ENCODE measurements at regions not wholly inside any gene's neighbourhood (a gene's known extent, or its start where the extent isn't known, plus 50 kb on each side); places are given as distances from the start of the nearest gene placed in this dataset.
"Not testable (repeated sequence)": the region's sequence is repeated elsewhere in the genome, so short reads cannot be mapped to it uniquely, and the experiment has no call there.

DNA sequence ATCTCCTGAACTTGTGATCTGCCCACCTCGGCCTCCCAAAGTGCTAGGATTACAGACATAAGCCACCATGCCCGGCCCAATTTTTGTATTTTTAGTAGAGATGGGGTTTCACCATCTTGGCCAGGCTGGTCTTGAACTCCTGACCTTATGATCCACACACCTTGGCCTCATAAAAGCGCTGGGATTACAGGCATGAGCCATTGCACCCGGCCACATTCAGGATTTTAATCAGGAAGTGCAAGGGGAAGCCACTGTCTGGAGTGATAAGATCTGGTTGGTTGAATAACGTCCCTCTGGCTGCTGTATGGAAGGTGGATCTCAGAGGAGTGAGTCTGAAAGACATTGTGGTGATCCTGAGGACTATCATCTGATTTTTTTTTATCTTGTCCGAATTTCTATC lies 196.3 kb upstream of the ARL4C start:
- not testable (repeated sequence) for DNase-seq (ENCODE audit: low spot score)

DNA sequence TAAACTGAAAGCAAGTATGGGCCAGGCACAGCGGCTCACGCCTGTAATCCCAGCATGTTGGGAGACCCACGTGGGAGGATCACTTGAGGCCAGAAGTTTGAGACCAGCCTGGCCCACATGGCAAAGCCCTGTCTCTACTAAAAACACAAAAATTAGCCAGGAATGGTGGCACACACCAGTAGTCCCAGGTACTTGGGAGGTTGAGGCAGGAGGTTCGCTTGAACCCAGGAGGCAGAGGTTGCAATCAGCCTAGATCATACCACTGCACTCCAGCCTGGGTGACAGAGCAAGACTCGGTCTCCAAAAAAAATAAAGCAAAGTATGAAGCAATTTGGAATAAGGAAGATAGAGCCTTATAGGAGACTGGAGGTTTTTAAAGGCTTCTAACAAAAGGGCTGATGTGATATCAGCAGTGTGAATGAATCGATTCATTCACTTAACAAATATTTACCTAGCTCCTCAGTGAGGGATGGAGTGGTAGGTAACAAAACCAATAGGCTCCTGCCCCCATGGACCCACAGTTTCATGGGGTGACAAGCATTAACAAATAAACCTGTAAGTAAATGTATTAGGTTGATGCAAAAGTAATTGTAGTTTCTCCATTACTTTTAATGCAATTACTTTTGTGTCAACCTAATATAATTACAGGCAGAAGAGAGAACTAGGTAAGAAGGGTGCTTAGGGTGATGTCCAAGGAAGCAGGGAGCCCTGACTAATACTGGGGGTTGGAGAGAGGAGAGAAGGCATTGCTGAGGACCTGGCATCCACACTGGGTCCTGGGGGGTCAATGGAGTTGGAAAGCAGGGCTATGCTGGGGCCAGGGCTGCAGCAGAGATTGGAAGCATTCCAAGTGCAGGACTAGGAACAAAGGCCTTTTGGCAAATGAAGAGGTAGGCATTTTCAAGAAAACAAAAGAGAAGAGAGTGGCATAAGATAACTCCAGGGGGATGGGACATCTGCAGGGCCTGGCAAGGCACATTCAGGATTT lies 195.4 kb upstream of the ARL4C start:
- no peak for DNase-seq (ENCODE audit: low spot score)

DNA sequence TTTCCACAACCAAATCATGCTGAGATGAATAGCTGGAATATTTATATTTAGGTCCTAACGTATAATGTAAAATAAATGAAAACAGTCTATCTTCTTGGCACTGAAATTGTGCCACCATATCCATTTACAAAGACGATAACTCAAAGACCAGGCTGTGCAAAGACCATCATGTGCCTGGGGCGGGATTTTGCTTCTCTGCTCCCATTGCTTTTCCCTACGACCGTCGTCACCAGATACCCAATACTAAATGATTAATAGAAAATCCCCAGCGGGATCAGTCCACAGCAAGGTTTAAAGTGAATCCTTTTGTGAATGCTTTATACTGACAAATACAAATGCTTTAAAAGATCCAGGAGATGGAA lies 194.3 kb upstream of the ARL4C start:
- no peak for DNase-seq (ENCODE audit: low spot score)

DNA sequence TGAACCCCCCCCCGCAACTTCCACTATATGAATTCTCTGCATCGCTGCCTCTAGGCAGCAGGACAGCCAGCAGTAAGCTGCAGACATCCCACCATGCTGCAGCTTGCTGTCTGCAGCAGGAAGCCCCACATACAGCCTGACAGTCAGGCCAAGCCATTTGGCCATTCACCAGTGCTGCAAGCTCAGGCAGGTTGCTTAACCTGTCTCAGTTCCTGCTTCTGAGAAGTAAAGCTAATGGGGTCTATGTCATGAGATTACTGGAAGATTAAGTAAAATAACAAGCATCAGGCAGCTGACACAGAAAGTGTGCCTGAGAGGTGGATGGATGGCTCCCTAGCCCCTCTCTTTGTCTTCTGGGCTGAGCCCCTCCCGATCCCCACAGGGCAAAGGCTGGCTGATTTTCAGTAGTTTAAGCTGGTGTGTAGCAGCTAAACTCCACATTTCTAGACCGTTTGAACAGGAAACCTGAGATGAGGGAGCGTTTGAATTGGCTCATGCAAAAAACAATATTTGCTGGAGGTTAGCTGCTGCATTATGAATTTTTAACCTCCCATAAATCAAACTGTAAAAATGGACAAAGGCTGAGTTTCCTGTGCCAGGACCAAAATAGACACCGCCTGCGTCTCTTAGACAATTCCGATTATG lies 193.8 kb upstream of the ARL4C start:
- DNase-seq (ENCODE audit: low spot score), result no peak

DNA sequence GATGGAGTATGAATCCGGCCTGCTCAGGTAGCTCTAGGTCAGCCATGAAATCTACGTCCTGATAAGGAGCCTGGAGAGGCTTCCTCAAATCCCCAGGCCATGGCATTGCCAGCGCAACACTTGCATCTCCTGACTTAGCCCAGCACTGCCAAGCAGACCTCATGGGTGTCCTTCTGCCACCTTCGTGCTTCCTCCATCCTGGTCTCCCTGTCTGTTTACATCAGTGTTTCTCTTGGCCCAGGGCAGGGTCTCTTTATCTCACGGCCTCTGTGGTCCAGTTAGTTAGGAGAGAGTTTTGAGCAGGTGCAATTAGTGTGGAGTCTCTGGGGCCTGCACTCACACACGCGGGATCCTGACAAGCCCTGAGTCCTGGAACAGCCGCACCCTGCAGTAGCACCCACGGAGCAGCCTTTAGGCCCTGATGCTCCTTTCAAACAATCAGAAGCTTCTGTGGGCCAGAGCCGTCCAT lies 193.1 kb upstream of the ARL4C start:
- no peak for DNase-seq (ENCODE audit: low spot score)

DNA sequence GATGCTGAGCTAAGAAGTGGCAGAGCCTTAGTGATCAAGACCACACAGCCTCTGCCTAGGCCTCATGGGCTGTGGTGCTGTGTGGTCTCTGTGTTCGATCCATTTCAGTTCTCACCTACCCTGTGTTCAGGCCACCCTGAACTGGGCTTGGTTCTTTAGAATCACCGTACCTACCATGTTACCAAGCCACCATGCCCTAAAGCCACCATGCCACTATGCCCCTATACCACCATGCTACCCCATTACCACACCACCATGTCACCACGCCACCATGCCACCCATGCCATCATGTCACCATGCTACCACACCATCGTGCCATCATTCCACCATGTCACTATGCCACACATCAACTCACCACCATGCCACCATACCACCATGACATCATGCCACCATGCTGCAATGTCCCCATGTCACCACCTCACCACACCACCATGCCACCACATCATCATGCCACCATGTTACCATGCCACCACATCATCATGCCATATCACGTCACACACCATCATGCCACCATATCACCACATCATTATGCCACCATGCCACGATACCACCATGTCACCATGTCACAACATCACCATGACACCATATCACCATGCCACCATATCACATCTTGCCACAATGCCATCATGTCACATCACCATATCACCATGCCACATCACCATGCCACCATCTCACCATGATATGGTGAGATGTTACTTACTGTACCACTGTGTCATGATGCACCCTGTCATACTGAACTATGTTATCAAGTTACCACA lies 191.0 kb upstream of the ARL4C start:
- DNase-seq (ENCODE audit: low spot score), result no peak

DNA sequence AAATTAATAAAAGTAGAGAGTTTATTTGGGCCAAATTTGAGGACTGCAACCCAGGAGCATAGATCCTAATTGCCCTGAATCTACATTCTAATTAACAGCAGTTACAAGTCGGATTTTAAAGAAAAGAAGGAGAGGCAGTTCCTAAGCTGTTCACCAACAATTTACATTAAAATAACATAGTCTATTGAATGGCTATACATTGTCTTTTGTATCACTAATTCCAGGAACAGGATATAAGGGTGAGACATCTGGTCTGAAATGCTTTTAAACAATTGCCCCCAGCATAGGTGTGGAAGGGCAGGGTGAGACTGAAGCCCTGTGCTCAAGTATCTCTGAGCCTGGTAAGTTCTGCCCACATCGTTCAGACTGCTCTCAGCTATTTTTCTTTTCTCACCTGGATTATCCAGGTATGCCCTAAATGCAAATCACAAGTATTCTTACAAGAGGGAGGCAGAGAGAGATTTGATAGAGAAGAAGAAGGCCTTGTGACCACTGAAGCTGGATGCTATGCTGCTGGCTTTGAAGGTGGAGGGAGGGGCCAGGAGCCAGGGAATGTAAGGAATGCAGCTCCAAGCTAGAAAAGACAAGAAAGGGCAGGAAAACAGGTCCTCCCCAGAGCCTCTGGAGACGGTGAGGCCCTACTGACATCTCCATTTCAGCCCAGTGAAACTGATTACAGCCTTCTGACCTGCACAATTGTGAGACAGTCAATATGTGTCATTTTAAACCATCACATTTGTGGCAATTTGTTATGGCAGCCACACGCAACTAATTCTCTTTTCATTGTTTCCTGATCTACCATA lies 189.4 kb upstream of the ARL4C start:
- DNase-seq (ENCODE audit: low spot score), result no peak

DNA sequence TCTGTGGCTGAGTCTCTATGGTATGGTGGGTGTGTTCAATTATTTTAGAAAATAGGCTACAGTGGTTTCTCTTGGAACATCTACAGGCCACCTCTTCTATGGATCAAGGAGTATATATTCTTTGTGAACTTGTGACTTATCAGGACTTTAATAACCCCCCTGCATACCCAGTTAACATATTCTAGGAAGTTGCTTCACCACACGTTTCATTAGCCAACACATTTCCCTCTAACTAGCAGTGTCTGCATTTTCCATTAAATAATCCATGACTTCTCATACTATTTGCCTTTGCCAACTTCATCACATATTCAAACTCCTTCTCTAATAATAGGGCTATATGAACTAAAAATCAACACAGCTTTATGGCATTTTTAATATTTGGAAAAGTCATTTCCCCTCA lies 187.6 kb upstream of the ARL4C start:
- no peak for DNase-seq (ENCODE audit: low spot score)

DNA sequence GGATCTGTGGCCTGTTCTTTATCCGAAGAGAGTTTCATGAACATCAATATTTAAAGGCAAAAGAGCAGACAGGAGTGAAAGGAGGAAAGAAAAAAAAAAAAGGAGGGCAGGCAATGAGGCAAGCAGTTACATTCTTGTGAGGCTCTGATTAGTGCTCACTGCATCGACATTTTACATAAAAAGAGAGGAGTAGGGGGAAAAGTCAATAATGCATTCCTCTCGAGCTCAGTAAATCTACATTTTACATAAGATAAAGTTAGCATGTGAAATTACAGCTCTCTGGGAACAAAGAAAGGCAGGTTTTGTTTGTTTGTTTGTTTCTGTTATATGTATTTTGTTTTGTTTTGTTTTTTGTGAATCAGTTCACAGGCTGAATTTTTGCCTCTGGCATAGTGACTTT lies 187.1 kb upstream of the ARL4C start:
- DNase-seq (ENCODE audit: low spot score), result no peak

DNA sequence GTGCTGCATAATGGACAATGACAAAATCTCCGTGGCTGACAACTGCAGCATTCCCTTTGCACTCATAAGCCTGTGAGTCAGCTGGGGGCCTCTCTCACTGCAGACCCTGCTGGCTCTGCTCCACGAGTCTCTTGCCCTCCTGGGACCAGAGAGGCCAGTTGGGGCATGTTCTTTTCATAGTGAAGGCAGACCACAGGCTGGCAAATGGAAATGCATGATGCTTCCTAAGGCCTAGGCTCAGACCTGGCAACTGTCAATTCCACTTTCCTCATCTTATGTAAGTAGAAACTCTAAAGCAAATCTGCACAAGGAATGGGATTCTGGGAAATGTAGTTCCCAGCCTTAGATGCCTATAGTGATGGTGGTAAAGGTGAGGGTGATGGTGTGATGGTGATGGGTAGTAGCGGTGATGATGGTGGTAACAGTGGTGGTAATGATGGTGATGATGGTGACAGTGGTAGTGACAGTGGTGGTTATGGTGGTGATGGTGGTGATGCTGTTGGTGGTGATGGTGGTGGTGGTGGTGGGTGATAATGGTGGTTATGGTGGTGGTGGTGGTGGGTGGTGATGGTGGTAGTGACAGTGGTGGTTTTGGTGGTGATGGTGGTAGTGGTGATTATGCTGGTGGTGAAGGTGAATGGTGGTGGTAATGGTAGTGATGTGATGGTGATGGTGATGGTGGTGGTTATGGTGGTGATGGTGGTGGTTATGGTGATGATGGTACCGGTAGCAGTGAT lies 185.8 kb upstream of the ARL4C start:
- no peak for DNase-seq (ENCODE audit: low spot score)

DNA sequence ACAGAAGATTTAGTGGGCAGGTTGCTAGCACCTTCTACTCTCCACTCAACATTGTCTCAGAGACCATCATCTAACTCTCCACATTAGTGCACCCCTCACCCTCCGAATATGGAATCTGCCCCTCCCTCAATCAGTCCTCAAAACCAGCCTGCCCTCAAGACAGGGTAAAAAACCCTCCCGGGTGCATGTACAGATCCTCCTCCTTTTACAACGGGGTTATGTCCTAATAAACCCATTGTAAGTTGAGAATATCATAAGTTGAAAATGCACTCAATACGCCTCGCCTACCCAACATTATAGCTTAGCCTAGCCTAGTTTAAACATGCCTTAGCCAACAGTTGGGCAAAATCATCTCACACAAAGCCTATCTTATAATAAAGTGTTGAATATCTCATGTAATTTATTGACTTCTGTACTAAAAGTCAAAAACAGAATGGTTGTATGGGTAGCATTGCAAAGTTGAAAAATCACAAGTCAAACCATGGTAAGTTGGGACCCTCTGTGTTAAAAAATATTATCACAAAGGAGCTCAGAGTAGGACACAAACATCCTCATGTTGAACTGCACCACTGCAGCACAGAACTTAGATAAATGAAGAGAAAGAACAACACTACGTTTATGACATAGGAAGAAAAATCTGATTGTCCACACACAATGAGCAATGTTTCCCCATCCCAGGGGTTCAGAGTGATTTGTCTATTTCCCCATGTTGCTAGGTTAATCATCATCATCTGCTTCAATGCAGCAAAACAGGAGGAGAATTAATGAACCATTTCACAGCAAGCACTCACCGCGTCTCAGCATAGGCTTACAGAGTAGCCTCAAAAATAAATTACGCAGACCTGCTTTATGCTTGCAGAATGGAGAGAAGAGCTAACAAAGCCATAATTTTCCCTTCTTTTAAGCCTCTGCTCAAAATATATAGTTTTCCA lies 184.1 kb upstream of the ARL4C start:
- DNase-seq (ENCODE audit: low spot score), result no peak

DNA sequence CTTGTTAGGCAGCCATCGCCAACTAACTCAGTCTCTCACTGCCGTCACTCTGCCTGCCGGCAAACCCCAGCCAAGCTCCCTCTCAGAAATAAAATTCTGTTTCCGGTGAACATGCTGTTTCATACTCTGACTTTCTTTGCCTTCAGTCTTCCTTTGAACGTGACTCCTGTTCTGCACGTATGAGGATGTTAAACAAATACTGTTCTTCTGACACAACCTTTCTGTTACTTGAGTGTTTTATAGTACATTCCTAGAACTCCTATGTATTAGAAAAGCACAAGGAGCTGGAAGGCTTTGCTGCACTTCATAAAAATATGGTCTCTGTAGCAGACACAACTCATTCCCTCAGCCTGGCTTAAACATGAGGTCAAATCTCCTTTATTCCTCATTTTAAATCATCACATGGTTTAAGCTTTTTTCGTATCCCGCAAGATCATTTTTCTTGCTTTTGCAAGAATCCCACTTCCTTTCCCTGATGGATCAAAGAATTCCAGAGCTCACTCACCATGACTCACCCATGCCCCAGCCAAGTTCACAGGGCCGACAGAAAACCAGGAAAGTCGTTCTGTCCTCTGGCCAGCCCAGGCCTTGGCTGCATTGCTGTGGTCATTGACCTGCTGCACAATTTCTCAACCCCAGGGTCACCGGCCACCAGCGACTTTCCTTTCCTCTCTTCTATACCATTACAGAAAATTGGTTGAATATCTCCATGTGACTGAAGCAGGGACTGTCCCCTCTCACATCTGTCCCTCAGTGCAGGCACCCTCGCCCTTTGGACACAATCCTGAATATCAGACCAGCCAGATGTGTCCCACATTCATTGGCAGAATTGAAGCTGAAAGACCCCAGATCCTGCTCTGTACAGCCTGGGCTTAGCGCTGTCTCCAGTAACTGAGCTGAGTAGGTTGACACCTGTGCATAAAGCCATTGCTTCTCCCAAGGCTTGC lies 183.1 kb upstream of the ARL4C start:
- DNase-seq (ENCODE audit: low spot score), result no peak

DNA sequence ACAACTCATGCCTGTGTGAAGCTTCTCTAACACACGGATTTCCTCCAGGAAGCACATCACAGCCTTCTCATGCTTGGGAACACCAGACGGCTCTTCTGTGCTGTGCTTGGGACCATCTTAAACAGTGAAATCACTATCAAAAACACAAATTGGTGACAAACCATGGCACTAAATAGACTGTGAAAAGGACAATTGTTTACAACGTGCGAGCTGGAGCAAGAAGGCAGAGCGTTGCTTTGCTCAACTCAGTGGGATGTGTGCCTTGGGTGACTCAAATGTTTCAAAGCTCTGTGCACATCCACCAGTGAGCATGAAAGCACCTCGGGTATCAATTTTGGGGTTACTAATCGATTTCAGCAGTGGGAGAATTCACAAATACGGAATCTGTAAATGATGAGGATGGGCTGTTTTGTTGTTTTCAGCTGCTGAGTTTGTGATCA lies 182.4 kb upstream of the ARL4C start:
- DNase-seq (ENCODE audit: low spot score), result no peak

DNA sequence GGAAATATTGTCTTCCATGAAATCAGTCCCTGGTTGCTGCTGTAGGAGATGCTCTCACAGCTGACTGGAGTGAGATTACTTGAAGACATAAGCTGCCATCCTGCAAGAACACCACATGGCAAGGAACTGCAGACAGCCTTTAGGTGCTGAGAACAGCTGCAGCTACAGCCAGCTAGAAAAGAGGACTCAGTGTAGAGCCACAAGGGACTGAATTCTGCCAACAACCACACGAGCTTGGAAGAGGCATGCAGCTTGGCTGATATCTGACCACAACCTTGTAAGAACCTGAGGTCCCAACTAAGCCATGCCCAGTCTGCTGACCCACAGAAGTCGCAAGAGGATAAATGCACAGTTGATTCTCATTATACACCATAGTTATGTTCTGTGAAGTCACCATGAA lies 181.8 kb upstream of the ARL4C start:
- DNase-seq (ENCODE audit: low spot score), result no peak

DNA sequence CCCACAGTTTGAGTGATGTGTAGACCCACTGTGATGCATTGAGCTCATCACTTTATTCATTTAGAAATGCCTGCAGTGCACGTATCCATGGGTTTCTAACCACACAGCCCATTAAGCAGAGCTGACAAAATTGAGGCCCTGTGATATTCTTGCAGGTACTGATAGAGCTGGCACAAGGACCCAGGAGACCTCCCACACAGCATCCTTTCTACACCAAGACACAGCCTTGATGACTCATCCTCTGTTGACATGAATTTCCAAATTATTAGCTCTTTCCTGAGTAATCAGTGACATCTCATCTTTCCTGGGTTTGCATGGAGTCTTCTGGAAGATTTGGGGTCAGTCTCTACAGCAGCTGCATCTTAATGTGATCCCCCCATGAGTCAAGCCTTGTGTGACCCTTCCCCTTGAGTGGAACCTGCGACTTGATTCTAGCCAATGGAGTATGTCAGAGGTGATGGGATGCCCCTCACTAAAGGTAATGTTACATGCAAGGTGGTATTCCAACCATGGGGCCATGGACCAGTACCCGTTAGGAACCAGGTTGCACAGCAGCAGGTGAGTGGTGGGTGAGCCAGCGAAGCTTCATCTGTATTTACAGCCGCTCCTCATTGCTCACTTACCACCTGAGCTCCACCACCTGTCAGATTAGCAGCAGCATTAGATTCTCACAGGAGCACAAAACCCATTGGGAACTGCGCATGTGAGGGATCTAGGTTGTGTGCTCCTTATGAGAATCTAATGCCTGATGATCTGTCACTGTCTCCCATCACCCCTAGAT lies 181.1 kb upstream of the ARL4C start:
- no peak for DNase-seq (ENCODE audit: low spot score)

DNA sequence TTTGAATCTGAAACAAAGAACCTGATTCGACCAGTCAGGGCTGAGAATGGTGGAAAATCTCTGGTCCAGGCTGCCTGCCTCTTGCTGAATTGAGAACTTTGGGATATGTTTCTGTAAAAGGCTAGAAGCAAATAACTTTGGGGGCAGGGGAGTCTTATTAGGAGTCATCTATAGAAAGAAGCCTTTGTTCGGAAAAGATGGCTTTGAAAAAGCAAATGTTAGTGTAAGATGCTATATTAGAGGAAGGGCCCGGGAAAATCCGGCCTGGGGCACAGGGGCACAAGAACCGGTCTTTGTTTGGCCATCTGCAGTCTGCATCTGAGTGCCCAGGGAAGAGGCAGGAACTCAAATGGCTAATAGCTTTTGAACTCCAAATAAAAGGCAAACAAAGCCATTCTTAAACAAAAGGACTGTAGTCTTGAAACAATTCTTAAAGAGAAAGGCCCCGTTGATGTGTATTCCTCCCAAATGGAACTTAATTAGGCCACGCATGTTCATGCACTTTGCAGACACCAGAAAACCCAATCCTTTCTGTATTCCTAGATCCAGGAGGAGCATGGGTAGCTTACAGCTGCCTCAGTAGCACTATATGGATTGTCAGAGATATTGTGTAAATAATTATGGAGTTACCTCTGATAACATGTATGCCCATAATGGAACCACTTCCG lies 180.0 kb upstream of the ARL4C start:
- no peak for DNase-seq (ENCODE audit: low spot score)

DNA sequence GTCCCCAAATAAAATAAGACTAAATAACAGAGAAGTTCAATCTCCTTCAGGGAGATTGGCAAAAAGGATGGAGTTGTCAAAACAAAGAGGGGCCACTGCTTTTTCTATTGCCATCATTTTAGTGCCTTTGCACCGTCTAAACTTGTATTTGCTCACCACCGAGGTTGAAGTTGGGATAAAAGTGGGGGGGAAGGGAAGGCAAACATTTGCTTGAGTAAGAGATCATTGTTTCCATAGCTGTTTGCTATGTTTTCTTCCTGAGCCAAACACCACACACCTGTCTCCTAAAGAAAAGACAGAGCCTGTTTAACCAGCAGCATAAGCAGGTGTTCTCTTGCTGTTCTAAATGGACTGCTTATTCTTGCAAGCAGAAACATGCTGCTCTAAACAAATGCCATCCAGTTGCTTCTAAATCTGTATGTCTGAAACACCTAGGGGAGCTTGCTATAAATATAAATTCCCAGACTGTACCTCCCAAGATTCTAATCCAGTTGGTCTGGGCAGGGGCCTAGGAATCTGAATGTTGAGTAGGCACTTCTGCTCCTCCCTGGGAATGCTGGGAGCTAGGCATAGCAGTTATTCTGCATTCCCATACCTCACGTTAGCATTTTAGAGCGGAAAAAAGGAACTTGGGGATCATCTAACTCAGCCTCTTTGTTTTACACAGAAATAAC lies 179.4 kb upstream of the ARL4C start:
- DNase-seq (ENCODE audit: low spot score), result no peak

Data from left forelimb (tissue), 1 donor.